ENCODE measurements at regions not wholly inside any gene's neighbourhood (a gene's known extent, or its start where the extent isn't known, plus 50 kb on each side); places are given as distances from the start of the nearest gene placed in this dataset.

DNA sequence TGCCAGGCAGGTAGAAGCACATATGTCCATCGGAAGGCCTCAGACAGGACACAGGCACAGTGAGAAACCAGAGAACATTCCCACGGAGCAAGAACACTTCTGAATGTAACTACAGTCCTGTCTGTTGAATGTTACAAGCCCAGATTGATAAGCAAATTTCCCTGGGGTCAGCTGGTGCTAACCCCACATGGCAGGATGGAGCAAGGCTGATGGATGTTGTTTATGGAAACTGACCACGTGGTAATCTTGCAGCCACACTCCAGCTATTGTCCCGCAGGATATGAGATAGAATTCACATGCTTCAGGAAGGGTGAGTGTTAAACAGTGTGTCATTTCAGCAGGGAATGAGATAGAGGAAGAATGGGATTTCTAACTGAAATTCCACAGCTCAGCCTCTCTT is 138.8 kb upstream of the COPS8 start:
- FAIRE-seq, result no peak
- DNase-seq (ENCODE audit: insufficient read length, low spot score), result no peak
- TF ChIP-seq, protein P1, sequence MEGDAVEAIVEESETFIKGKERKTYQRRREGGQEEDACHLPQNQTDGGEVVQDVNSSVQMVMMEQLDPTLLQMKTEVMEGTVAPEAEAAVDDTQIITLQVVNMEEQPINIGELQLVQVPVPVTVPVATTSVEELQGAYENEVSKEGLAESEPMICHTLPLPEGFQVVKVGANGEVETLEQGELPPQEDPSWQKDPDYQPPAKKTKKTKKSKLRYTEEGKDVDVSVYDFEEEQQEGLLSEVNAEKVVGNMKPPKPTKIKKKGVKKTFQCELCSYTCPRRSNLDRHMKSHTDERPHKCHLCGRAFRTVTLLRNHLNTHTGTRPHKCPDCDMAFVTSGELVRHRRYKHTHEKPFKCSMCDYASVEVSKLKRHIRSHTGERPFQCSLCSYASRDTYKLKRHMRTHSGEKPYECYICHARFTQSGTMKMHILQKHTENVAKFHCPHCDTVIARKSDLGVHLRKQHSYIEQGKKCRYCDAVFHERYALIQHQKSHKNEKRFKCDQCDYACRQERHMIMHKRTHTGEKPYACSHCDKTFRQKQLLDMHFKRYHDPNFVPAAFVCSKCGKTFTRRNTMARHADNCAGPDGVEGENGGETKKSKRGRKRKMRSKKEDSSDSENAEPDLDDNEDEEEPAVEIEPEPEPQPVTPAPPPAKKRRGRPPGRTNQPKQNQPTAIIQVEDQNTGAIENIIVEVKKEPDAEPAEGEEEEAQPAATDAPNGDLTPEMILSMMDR (IDR thresholded peaks at IDR 0.05; ENCODE audit: insufficient read depth, missing control alignments), result no peak

DNA sequence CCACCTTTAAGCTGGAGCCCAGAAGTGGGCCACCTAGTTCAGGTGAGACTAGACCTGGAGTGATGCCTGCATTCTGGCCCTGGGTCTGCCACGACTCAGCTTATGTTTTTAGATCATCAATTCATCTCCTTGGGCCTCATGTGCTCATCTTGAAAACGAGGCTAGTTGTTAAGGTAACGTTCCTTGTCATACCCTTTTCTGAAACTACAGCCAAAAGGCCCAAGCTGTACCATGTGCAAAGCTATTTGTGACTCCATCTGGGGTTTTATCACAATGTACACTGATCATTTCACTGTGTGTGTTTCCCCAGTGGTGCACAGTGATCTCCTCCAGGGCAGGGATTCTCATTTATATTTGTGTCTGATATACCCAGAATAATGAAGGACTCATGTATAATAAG is 138.4 kb upstream of the COPS8 start:
- DNase-seq (ENCODE audit: insufficient read length, low spot score), result no peak
- FAIRE-seq, result no peak
- TF ChIP-seq, protein P1 (IDR thresholded peaks at IDR 0.05; ENCODE audit: insufficient read depth, missing control alignments), result no peak

DNA sequence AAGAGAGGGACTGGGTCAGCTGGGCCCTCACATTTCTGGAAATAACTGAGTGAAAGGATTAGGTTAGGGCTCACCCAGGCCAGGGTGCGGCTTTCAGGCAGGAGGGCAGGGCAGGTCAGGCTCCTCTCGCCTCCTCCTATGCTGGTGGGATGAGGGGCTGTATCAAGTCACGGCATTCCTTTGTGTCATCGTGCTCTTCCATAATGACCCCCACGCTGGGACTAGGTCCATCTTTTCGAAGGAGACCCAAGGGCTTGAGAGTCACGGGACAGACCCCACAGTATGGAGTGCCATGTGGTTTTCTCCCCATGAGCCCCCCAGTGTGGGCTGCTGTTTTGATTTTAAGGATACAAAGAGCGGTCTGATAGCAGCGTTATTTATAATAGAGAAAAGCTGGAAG is 137.8 kb upstream of the COPS8 start:
- DNase-seq (ENCODE audit: insufficient read length, low spot score) (no peak), FAIRE-seq (no peak)
- TF ChIP-seq, protein P1 (IDR thresholded peaks at IDR 0.05; ENCODE audit: insufficient read depth, missing control alignments), result no peak

DNA sequence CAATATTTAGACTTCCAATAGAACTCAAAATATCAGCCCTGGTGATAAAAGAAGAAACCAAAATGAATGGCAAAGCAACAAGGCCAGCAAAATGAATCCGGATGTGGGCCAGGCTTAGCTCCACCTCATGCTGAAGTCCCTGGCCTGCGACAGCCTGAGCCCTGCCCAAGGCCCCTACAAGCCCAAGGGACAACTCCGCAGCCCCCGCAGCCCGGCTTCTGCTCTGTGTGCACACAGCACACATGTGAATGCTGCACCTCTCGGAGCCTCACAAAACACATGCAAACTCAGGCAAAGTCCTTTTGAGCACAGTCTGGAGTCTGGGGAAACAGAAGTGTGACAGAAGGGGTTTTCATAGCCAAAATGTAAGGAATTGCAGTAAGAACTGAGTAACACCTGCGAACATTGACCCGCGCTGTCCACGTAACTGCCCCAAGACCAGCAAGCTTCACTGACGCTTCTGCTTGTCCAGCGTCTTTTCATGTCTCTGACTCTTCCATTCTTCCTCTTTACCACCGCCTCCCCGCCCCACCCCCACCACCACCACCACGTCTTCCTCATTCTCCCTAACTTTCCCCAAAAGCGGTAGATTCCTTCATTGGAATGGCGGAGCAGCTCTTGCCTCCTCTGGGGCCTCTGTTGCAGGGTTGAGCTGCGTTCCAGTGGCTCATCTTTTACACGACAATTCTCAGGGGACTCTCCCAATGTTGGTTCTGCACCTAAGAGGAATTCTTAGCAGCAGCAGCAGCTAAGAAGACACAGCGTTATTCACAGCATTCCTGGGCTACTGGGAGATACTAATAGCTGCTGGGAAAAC is 136.4 kb upstream of the COPS8 start:
- TF ChIP-seq, protein P1 (IDR thresholded peaks at IDR 0.05; ENCODE audit: insufficient read depth, missing control alignments), result no peak
- no peak for FAIRE-seq
- no peak for DNase-seq (ENCODE audit: insufficient read length, low spot score)

DNA sequence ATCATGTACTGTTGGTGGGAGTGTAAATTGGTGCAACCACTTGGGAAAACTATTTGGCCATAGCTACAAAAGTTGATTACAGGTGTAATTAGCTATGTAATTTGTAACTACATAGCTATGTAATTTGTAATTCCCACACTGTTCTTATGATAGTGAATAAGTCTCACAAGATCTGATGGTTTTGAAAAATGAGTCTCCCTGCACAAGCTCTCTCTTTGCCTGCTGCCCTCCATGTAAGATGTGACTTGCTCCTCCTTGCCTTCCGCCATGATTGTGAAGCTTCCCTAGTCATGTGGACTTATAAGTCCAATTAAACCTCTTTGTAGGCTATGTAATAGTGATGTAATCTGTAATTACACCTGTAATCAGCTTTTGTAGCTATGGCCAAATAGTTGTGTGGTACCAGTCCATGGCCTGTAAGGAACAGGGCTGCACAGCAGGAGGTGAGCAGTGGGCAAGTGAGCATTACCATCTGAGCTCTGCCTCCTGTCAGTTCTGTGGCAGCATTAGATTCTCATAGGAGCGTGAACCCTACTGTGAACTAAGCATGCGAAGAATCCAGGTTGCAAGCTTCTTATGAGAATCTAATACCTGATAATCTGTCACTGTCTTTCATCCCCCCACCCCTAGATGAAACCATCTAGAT is 133.7 kb upstream of the COPS8 start:
- no peak for FAIRE-seq
- TF ChIP-seq, protein P1 (IDR thresholded peaks at IDR 0.05; ENCODE audit: insufficient read depth, missing control alignments), result no peak
- no peak for DNase-seq (ENCODE audit: insufficient read length, low spot score)

DNA sequence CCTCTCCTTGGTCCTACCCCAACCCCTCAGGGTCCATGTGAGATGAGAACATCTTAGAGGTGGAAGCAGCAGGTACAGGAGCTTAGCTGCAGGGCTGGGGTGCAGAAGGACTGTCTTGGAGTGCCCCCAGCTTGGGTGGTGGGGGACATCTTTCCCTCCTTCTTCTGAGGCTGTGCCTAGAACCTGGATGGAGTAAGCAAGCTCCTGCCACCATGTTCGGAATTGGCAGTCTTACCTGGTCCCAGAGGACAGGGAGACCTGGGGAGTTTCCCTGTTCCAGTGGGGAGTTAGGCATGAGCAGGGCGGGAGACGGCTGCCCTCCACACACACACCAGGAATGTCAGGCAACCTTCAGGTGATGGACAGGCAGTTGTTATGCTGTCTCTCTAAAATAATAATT is 131.0 kb upstream of the COPS8 start:
- no peak for FAIRE-seq
- no peak for DNase-seq (ENCODE audit: insufficient read length, low spot score)
- TF ChIP-seq, protein P1 (IDR thresholded peaks at IDR 0.05; ENCODE audit: insufficient read depth, missing control alignments), result no peak

DNA sequence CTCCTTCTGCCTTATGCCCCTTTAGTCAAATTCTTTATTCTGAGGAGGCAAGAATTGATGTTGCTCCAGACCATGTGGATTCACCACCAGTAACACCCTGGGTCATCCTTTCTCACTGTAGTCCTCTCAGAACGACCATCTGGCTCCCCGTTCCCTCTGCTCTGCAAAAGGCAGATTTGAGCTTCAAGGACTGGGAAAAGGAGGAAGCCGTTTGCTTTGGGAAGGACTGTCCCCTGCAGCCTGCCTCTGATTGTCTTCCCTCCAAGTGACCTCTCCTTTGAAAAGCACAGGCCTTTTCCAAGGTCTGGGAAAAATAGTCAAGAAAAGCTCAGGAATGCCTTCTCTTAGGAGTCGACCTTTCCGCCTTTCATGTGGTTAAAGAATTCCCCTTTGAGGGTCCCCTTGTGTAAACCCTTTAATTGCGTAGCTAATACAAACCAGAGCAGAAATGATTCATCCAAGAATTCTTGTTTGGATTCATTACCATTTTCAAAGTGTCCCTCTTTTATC is 130.1 kb upstream of the COPS8 start:
- no peak for DNase-seq (ENCODE audit: insufficient read length, low spot score)
- no peak for FAIRE-seq
- TF ChIP-seq, protein P1 (IDR thresholded peaks at IDR 0.05; ENCODE audit: insufficient read depth, missing control alignments), result no peak
